ENCODE measurements at regions not wholly inside any gene's neighbourhood (a gene's known extent, or its start where the extent isn't known, plus 50 kb on each side); places are given as distances from the start of the nearest gene placed in this dataset.

DNA sequence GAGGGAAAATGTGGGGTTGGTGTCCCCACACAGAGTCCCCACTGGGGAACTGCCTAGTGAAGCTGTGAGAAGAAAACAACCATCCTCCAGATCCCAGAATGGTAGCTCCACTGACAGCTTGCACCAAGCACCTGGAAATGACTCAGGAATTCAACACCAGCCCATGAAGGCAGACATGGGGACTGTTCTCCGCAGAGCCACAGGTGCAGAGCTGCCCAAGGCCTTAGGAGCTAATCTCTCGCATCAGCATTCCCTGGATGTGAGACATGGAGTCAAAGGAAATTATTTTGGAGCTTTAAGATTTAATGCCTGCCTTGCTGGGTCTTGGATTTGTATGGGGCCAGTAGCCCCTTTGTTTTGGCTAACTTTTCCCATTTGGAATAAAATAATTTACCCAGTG lies 367.9 kb downstream of the FAM133A start:
- TF ChIP-seq, protein P1, sequence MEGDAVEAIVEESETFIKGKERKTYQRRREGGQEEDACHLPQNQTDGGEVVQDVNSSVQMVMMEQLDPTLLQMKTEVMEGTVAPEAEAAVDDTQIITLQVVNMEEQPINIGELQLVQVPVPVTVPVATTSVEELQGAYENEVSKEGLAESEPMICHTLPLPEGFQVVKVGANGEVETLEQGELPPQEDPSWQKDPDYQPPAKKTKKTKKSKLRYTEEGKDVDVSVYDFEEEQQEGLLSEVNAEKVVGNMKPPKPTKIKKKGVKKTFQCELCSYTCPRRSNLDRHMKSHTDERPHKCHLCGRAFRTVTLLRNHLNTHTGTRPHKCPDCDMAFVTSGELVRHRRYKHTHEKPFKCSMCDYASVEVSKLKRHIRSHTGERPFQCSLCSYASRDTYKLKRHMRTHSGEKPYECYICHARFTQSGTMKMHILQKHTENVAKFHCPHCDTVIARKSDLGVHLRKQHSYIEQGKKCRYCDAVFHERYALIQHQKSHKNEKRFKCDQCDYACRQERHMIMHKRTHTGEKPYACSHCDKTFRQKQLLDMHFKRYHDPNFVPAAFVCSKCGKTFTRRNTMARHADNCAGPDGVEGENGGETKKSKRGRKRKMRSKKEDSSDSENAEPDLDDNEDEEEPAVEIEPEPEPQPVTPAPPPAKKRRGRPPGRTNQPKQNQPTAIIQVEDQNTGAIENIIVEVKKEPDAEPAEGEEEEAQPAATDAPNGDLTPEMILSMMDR (IDR thresholded peaks at IDR 0.05; ENCODE audit: low read depth, low read length), result no peak
- DNase-seq (ENCODE audit: extremely low read depth, low read depth), result no peak

DNA sequence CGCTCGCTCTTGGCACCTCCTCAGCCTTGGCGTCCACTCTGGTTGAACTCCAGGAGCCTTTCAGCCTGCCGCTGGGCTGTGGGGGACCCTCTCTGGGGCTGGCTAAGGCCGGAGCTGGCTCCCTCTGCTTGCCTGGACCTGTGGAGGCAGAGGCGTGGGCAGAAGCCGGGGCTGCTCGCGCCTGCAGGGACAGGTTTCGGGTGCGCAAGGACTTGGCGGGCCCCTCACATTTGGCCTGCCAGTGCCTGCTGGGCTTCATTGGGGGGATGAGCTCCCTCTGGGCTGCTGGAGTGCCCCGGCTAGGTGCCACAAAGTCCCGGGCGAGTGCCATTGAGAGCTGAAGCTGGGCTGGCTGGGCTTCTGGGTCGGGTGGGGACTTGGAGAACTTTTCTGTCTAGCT lies 371.7 kb downstream of the FAM133A start:
- TF ChIP-seq, protein P1 (IDR thresholded peaks at IDR 0.05; ENCODE audit: low read depth, low read length), result no peak
- DNase-seq (ENCODE audit: extremely low read depth, low read depth), result no peak

GRCh38 chrX:94051926-94052325 lies 377.9 kb downstream of the FAM133A start:
- DNase-seq (ENCODE audit: extremely low read depth, low read depth), result no peak
- TF ChIP-seq, protein P1 (IDR thresholded peaks at IDR 0.05; ENCODE audit: low read depth, low read length), result no peak

DNA sequence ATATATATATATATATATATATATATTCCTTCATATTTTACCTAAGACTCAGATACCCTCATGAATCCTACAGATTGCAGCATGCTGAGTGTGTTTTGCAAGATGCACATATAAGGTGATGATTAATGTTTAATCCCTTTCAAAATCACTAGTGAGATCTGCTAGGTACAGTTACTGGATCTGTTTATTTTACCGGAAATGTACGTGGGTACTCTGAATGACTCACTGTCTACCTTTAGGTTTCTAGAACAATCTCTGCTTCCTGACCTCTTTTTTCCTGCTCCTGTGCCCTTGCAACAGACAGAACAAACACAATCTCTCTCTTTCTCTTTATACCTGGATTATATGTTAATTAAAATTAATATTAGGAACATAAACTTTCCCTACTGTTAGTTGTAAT lies 379.6 kb downstream of the FAM133A start:
- TF ChIP-seq, protein P1 (IDR thresholded peaks at IDR 0.05; ENCODE audit: low read depth, low read length), result no peak
- DNase-seq (ENCODE audit: extremely low read depth, low read depth), result no peak

DNA sequence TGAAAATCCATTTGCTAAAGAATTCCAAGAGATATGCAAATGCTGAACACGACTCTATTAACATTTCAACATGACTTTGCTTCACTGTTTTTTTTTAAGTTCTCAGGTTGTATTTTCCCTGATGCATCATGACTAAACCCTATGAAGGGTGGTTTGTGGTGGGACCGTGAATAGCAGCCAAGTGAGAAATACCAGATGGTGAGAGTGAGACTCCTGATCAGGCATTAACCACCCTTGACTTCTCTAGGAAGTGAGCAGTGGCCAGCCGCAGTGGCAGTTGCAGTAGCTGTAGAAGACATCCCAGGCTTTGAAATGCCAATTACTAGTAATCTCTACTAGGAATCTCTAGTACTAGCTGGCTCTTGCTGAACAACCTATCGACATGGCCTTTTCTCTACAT lies 383.4 kb downstream of the FAM133A start:
- no peak for DNase-seq (ENCODE audit: extremely low read depth, low read depth)
- TF ChIP-seq, protein P1 (IDR thresholded peaks at IDR 0.05; ENCODE audit: low read depth, low read length), result no peak

DNA sequence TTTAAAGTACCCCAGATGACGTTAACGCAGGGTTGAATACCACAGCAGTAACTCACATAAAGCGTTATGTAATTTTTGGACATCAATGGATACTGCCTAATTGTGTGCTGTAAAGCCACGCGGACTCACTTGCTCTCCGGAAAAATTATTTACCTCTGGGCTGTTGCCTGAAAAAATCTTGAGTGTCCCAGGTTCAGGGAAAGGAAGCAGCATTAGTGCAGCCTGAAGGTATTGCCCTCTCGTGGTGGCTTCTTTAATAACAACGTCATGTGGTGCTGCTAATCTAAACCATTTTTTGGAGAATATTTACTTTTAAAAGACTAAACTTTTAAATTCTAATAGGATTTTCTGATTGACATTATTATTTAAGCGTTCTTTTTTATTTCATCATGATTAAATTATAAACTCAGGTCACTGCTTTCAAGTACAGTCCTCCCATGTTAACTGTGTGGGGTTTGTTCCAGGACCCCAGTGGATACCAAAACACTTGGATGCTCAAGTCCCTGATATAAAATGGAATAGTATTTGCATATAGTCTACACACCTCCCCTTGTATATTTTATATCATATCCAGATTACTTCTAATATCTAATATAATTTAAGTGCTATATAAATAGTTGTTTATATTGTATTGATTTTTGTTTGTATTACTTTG lies 384.8 kb downstream of the FAM133A start:
- DNase-seq (ENCODE audit: extremely low read depth, low read depth), result no peak
- TF ChIP-seq, protein P1 (IDR thresholded peaks at IDR 0.05; ENCODE audit: low read depth, low read length), result peak; percentile 51

DNA sequence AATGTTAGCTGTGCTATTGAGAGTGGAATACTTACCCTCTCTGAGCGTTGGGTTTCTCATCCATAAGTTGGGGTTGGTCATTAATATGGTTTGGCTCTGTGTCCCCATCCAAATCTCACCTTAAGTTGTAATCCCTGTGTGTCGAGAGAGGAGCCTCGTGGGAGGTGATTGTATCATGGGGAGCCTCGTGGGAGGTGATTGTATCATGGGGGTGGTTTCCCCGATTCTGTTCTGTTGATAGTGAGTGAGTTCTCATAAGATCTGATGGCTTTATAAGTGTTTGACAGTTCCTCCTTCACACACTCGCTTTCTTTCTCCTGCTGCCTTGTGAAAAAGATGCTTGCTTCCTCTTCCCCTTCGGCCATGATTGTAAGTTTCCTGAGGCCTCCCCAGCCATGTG lies 391.1 kb downstream of the FAM133A start:
- DNase-seq (ENCODE audit: extremely low read depth, low read depth), result no peak
- TF ChIP-seq, protein P1 (IDR thresholded peaks at IDR 0.05; ENCODE audit: low read depth, low read length), result no peak

Data from AG09319 (cell line).